ENCODE measurements at regions not wholly inside any gene's neighbourhood (a gene's known extent, or its start where the extent isn't known, plus 50 kb on each side); places are given as distances from the start of the nearest gene placed in this dataset.

GRCh38 chr2:176745543-176746200, 466.9 kb upstream of the HNRNPA3 start:
- DNase-seq: no peak

- DNase-seq: no peak
Measured at GRCh38 chr2:176746411-176746810, 466.2 kb upstream of the HNRNPA3 start.

DNA sequence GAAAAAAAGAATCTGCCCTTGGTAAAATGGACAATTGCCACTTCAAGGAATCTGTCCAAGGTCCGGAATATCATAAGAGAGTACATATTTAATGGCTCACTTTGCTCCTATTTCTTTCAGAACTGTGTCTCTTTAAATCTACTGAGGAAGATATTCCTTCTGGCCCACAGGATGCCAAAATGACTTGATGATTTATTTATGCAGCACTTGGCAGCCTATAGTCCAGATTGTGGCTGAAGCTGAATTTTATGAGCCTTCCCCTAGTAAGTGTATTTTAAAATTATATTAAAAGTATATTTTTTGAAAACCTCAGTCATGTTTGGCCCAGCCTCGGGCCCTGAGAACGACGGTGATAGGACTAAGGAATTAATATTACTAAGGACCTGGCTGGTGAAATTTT, 465.1 kb upstream of the HNRNPA3 start:
- no peak for DNase-seq

DNA sequence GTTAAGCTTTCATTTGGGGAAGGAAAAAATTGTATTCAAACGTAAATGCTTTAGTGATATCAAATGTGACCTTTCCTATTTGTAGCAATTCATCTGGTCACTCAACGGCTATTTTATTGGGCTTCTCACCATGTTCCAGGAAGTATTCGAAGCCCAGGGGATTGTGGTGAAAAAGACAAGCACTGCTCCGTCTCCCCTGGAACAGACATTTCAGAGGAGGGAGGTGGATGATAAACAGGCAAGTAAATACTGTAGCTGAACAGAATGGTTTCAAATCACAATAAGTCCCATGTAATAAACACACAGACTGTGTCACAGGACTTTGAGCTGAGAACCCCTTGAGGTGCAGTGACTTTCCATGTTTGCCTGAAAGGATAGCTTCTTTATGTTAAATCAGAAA, 464.7 kb upstream of the HNRNPA3 start:
- DNase-seq: no peak

DNA sequence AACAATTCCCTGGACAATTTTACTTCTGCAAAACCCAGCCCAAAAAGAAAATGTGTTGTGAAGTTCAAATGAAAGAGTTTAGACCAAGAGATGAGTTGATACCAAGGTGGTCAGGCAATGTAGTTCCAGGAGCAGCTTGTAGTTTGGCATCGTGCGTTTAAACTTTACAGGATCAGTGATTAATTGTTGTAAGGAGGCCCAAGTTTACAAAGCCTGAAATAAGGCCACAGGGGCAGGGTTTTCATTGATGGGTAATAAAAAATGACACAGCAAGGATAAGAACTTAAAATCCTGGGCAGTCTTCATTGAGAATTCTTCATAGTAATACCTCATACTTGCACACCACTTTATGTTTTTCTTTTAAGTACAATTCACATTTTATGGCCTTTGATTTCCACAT, 463.9 kb upstream of the HNRNPA3 start:
- DNase-seq: no peak

GRCh38 chr2:176751314-176752227, 461.0 kb upstream of the HNRNPA3 start:
- DNase-seq: no peak

GRCh38 chr2:176752295-176752694, 460.3 kb upstream of the HNRNPA3 start:
- no peak for DNase-seq

DNA sequence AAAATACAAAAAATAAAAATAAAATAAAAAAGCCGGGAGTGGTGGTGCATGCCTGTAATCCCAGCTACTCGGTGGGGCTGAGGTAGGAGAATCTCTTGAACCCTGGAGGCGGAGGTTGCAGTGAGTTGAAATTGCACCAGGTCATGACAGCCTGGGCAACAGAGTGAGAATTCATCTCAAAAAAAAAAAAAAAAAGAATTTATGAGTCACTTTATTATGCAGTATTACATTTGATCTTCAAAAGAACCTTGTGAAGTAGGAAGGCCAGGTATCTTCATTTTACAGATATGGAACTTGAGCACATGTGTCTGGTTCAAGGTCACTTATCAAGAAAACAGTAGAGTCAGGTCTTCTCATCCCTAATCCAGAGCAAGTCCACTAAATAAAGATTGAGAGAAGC, 459.4 kb upstream of the HNRNPA3 start:
- DNase-seq: no peak

GRCh38 chr2:176753752-176754474, 458.7 kb upstream of the HNRNPA3 start:
- no peak for DNase-seq

DNA sequence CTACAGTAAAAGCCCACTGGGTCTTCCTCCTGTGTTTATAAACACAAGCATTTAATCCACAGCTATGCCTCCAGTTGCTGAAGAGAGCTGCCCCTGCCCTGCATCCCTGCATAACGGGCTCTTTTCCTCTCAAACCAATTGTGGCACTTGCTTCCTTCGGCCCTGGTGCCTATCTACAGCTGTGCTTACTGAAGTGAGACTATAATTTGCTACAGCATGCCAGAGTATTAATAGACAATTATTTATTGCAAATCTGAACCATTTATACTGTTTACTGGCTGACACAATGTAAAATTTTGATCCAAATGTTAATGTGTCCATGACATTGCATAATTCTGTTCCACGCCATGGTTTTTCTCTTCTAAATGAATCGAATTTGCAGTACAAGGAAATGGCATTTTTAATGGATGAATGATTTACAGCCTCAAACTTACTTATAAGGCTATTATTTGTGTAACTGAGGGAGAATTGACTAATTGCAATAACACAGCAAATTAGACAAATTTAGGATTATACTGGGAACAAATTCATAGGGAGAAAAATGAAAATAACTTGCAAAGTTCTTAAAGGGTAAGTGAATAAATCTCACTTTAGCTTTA, 457.0 kb upstream of the HNRNPA3 start:
- no peak for DNase-seq

DNA sequence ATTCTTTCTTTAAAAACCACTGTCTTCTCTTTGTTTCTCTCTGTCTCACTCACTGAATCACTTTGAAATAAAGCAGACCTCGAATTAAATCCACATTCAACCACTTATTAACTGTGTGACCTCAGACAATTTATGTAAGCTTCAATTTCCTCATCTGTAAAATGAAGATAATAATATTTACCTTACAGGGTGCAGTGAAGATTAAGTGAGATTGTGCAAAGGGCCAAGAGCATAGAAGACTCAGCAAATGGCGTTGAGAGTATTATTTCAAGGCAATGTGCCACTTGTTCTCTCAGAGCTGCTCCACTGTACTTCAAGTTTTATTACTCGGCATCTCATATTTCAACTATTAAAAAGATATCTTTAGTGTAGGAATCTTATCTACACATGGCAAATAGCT, 454.2 kb upstream of the HNRNPA3 start:
- no peak for DNase-seq

- no peak for DNase-seq
Measured at GRCh38 chr2:176760439-176760838, 452.2 kb upstream of the HNRNPA3 start.

GRCh38 chr2:176763130-176763529, 449.5 kb upstream of the HNRNPA3 start:
- no peak for DNase-seq

DNA sequence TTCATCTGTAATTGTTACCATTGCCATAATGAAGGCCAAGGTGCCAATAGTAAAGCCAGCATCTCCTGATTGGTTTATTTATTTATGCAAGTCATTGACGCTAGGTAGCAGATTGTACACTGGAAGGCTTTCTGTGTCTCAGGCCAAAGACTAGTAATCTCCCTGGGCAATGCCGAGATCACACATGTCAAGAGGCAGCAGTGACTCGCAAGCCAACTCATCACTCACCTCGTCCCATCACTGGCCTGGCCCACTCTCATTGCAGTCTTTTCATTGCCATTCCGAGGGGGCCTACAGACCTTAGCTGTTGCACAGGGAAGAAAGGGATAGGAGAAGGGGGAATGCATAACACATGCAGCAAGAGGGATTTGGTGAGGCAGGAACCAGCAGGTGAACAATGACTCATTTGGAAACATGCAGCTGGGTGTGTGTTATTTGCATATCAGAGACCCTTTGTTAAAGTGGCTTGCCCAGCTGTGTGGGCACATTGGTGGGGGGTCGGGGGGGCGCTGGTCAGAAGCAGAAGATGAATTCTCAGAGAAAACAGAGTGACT, 448.7 kb upstream of the HNRNPA3 start:
- no peak for DNase-seq

GRCh38 chr2:176764921-176765320, 447.7 kb upstream of the HNRNPA3 start:
- no peak for DNase-seq

GRCh38 chr2:176766005-176766404, 446.6 kb upstream of the HNRNPA3 start:
- no peak for DNase-seq

DNA sequence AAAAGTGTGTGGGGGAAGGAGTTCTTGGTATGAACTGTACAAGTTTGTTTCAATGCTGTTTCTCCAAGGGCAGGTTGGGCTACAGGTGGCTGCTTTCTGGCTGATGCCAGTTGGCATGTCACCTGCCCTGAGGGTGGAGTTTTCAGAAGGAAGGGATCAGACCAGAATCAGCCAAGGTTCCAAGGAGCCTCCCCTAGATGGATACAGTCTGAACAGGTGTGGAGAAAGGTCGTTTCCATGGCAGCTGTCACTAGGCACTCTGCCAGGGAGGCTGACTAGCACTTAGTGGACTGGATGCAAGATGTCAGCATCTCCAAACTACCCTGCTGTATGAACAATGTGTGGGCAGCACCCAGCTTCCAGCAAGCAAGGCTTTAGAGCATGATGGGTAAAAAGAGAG, 444.4 kb upstream of the HNRNPA3 start:
- no peak for DNase-seq

- no peak for DNase-seq
Measured at GRCh38 chr2:176769021-176769420, 443.6 kb upstream of the HNRNPA3 start.

- DNase-seq: no peak
Measured at GRCh38 chr2:176769499-176770370, 442.9 kb upstream of the HNRNPA3 start.

- no peak for DNase-seq
Measured at GRCh38 chr2:176772816-176773215, 439.8 kb upstream of the HNRNPA3 start.

DNA sequence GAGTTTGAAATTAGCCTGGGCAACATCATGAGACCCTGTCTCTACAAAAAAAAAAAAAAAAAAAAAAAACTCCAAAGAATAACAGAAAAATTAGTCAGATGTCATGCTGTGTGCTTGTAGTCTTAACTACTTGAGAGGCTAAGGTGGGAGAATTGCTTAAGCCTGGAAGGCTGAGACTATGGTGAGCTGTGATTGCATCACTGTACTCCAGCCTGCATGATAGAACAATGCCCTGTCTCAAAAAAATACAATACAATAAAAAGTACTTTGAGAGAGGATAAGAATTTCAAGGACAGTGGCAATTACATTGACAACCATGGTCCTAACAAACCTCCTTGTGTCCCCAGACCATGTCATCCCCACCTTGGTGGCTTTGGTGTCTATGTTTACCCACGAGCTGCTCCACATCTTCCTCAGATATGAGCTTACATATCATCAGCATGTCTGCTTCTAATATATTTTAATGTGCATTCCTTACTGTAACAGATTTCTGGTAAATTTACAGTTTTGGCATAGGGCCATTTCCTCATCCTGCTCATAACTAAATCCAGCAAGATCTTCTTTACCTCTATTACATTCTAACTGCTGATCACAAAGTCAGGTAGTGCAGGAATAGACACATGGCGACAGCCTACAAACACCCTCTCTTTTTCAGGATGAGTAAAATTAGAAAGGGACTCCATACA, 437.7 kb upstream of the HNRNPA3 start:
- no peak for DNase-seq

All from CD4-positive, alpha-beta T cell treated with Interleukin-15 for 1 hour (primary cell).